Adrenal gland (tissue), 5 donors: ENCODE measurements at regions not wholly inside any gene's neighbourhood (a gene's known extent, or its start where the extent isn't known, plus 50 kb on each side); places are given as distances from the start of the nearest gene placed in this dataset.

Experiments
- CTCF ChIP-seq, 6 experiments: fragments of 450-650 bp in 4 of 6; fragments of 200-600 bp in 2 of 6; sonication (generic) in 1 of 6; IDR thresholded peaks; 1 replicate in 5 of 6; 2 replicates in 1 of 6; pipeline versions ENCODE4 v1.5.1 to v1.8.0; 2016 to 2021; ENCODE audit warnings: antibody characterized with exemption in 6 of 6, mild to moderate bottlenecking in 2 of 6, moderate library complexity in 1 of 6
- POLR2A ChIP-seq, 2 donors: fragments of 450-650 bp; IDR thresholded peaks; one replicate each; pipeline ENCODE4 v1.6.1; 2017; ENCODE audit warnings: antibody characterized with exemption in 2 of 2, mild to moderate bottlenecking in 2 of 2, moderate library complexity in 1 of 2
- donor health status: DM: no; HTN: no; CAD: no.

GRCh38 chr18:45494811-45495210 is 120.5 kb upstream of the SLC14A2 start:
- TF ChIP-seq CTCF (IDR thresholded peaks at IDR 0.05) (no peak), POLR2A (IDR thresholded peaks at IDR 0.05) (no peak)
